ENCODE measurements at regions not wholly inside any gene's neighbourhood (a gene's known extent, or its start where the extent isn't known, plus 50 kb on each side); places are given as distances from the start of the nearest gene placed in this dataset.

GRCh38 chr3:79937567-79937966, 169.8 kb upstream of the ROBO1 start:
- Histone ChIP-seq H3K9me3 (no peaks in the 10 kb centered on the region), H3K27me3 (no peaks in the 10 kb centered on the region), H3K4me3 (no peak overlapping the region), H3K4me1 (no peaks in the 10 kb centered on the region), H3K36me3 (no peaks in the 10 kb centered on the region), H3K27ac (no peak overlapping the region)
- no peak for DNase-seq (ENCODE audit: low spot score in 2 of 2)
- TF ChIP-seq CTCF (IDR thresholded peaks at IDR 0.05) (no peak), POLR2A (IDR thresholded peaks at IDR 0.05) (no peak), EP300 (IDR thresholded peaks at IDR 0.05) (no peak)
- WGBS, 2 donors: 81 to 91% methylated on average over 1 of the region's 1 CpG

GRCh38 chr3:79930196-79930595, 162.4 kb upstream of the ROBO1 start:
- H3K36me3 ChIP-seq: no peaks in the 10 kb centered on the region
- H3K27ac ChIP-seq: no peak overlapping the region
- H3K9me3 ChIP-seq: no peaks in the 10 kb centered on the region
- 94 to 99% methylated on average over 8 of the region's 8 CpGs for WGBS, 2 donors
- H3K27me3 ChIP-seq: no peaks in the 10 kb centered on the region
- no peak overlapping the region for H3K4me3 ChIP-seq
- no peak for DNase-seq (ENCODE audit: low spot score in 2 of 2)
- H3K4me1 ChIP-seq: no peaks in the 10 kb centered on the region
- TF ChIP-seq CTCF (IDR thresholded peaks at IDR 0.05): no peak
- no peak for TF ChIP-seq POLR2A (IDR thresholded peaks at IDR 0.05)
- TF ChIP-seq EP300 (IDR thresholded peaks at IDR 0.05): no peak

- no peak for DNase-seq (ENCODE audit: low spot score in 2 of 2)
Observed at GRCh38 chr3:79928687-79929408, 161.1 kb upstream of the ROBO1 start.

GRCh38 chr3:79926522-79926921, 158.7 kb upstream of the ROBO1 start:
- Histone ChIP-seq H3K9me3 (no peaks in the 10 kb centered on the region), H3K4me3 (no peak overlapping the region), H3K4me1 (no peaks in the 10 kb centered on the region), H3K36me3 (no peaks in the 10 kb centered on the region), H3K27me3 (no peaks in the 10 kb centered on the region), H3K27ac (no peak overlapping the region)
- TF ChIP-seq CTCF (IDR thresholded peaks at IDR 0.05): no peak
- TF ChIP-seq EP300 (IDR thresholded peaks at IDR 0.05): no peak
- no peak for TF ChIP-seq POLR2A (IDR thresholded peaks at IDR 0.05)
- 56 to 76% methylated on average over 3 of the region's 3 CpGs for WGBS, 2 donors
- DNase-seq (ENCODE audit: low spot score in 2 of 2): no peak

More at GRCh38 chr3:79928687-79929408, 161.1 kb upstream of the ROBO1 start:
- Histone ChIP-seq H3K36me3 (no peaks in the 10 kb centered on the region), H3K27me3 (no peaks in the 10 kb centered on the region), H3K4me1 (no peaks in the 10 kb centered on the region), H3K27ac (no peak overlapping the region), H3K9me3 (no peaks in the 10 kb centered on the region), H3K4me3 (no peak overlapping the region)
- WGBS, 2 donors: 86 to 89% methylated on average over 4 of the region's 4 CpGs
- TF ChIP-seq EP300 (IDR thresholded peaks at IDR 0.05): no peak
- no peak for TF ChIP-seq POLR2A (IDR thresholded peaks at IDR 0.05)
- no peak for TF ChIP-seq CTCF (IDR thresholded peaks at IDR 0.05)

GRCh38 chr3:79922633-79923032, 154.8 kb upstream of the ROBO1 start:
- no peak overlapping the region for H3K27ac ChIP-seq
- no peaks in the 10 kb centered on the region for H3K4me1 ChIP-seq
- no peaks in the 10 kb centered on the region for H3K9me3 ChIP-seq
- H3K4me3 ChIP-seq: no peak overlapping the region
- no peaks in the 10 kb centered on the region for H3K27me3 ChIP-seq
- H3K36me3 ChIP-seq: no peaks in the 10 kb centered on the region
- no peak for DNase-seq (ENCODE audit: low spot score in 2 of 2)
- no peak for TF ChIP-seq EP300 (IDR thresholded peaks at IDR 0.05)

- 29 to 53% methylated on average over 2 of the region's 2 CpGs for WGBS, 2 donors
- TF ChIP-seq POLR2A (IDR thresholded peaks at IDR 0.05) (no peak), EP300 (IDR thresholded peaks at IDR 0.05) (no peak), CTCF (IDR thresholded peaks at IDR 0.05) (no peak)
- no peaks in the 10 kb centered on the region for H3K9me3 ChIP-seq
- no peak overlapping the region for H3K27ac ChIP-seq
- no peak overlapping the region for H3K4me3 ChIP-seq
- no peak for DNase-seq (ENCODE audit: low spot score in 2 of 2)
- H3K4me1 ChIP-seq: no peaks in the 10 kb centered on the region
- no peaks in the 10 kb centered on the region for H3K36me3 ChIP-seq
- H3K27me3 ChIP-seq: no peaks in the 10 kb centered on the region
Observed at GRCh38 chr3:79917561-79917960, 149.8 kb upstream of the ROBO1 start.

Data from tibial nerve (tissue), 4 donors.